ENCODE measurements at regions not wholly inside any gene's neighbourhood (a gene's known extent, or its start where the extent isn't known, plus 50 kb on each side); places are given as distances from the start of the nearest gene placed in this dataset.

DNA sequence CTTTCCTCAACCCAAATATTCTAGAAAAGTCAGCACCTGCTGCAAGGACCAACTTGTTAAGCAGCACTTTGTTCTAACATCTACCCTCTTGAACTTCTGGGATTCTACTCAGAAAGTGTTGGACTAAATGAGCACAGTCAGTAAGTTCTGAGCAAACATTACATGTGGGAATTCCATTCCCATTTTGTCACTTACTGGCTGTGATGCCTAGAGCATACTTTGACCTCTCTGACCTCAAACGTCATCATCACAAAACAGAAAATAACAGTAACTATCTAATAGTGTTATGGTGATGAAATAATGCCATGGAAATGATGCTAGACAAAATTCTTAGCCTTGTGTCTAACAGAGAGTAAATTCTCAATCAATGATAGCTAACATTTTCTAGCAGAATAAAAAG, 829.4 kb downstream of the EPHA7 start:
- no peak for DNase-seq

- no peak for DNase-seq
These were observed 831.2 kb downstream of the EPHA7 start for GRCh38 chr6:92588148-92588547.

DNA sequence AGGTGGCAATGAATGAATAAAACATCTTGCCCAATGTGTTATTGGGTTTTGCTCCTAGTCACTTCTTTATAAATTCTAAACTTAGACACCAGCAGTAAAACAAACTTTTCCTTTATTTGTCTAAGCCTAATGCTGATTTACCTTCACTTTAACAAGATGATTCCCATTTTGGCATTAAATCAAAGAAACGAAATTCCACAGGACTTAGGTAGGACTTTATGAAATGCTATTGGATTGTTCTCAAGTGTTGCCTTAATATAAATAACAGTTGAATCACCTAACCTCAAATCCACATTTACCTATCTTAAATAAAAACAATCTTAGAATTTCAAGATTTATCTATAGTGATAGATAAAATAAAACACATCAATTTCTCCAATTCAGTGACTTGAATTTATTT, 831.8 kb downstream of the EPHA7 start:
- no peak for DNase-seq

DNA sequence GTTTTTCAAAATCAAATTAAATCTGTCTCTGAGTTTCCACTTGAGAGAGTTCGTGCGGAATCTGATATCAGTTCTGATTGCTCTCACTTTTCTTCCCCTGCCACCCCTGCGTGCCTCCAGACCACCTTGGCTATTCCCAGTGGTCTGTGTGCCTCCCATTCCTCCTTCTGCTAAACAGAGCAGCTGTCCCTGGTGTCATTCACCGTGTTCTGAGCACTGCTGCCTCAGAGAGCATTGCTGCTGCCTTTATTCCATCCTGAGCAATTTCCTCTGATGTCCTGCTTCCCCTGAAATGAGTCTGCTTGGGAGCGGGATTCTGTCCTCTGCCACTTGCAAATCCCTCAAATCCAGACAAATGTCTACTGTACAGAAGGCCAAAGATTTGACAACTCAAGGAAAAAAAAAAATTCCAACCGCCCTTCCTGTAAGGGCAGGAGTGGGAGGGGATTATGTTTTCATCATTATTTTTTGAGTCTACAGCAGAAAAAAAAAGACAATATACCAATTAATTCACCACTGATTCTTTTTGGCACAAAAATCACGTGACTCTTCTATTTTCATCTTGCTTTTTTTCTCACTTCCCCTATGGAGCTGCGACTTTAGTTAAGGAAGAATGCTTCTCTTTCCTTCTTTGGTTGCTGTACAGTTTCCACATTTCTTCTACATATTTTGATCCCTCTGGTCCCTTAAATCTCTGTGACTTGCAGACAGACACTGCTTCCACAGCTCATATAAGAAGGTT, 833.0 kb downstream of the EPHA7 start:
- DNase-seq = no peak

DNA sequence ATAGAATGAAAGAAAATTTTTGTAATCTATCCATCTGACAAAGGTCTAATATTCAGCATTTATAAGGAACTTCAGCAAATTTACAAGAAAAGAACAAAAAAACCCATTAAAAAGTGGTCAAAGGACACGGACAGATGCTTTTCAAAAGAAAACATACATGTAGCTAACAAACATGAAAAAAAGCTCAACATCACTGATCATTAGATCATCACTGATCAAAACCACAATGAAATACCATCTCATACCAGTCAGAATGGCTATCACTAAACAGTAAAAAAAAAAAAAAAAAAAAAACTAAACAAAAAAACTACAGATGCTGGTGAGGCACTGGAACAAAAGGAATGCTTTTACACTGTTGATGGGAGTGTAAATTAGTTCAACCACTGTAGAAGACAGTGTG, 837.1 kb downstream of the EPHA7 start:
- DNase-seq = no peak

- DNase-seq = peak; percentile 35 to 71
These were observed 842.2 kb downstream of the EPHA7 start for GRCh38 chr6:92577077-92577719.

DNA sequence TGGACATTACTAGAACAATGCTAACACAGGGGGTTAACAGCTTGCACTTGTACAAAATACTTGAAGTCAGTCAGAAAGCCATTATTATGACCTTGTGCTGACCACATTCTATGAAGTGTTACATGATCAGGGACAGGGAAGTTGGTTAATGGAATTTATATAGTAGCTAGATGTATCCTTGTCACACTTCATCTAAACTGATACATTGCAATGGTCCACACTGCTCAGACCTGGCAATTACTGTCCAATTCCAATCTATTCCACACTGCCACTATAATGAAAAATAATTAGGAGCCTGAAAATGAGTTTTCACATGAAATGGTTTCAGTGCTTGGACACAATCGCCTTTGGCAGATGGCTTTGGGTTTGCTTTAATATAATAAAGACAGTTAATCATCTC, 850.8 kb downstream of the EPHA7 start:
- DNase-seq = no peak

DNA sequence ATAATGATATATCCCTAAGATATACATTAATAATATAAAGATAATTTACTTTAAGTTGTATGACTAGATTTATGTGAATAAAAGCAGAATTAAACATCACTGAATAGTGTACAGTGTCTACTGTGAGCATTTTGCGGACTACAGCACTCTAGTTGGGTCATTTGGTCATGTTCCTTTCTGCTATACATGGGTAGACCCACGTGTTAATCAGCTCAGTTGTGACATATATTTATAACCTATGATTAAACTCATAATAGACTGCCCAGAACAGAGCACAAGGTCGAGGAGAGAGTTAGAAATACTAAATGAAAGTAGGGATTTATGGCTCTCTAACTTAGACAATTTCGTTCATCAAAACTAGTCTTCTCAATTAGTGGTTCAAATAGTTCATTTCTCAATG, 852.7 kb downstream of the EPHA7 start:
- no peak for DNase-seq

- DNase-seq = no peak
These were observed 855.0 kb downstream of the EPHA7 start for GRCh38 chr6:92564376-92564775.

- DNase-seq = no peak
These were observed 859.7 kb downstream of the EPHA7 start for GRCh38 chr6:92559611-92560010.

GRCh38 chr6:92559003-92559402, 860.4 kb downstream of the EPHA7 start:
- no peak for DNase-seq

- no peak for DNase-seq
These were observed 868.9 kb downstream of the EPHA7 start for GRCh38 chr6:92550501-92550900.

GRCh38 chr6:92545861-92546260, 873.5 kb downstream of the EPHA7 start:
- no peak for DNase-seq

DNA sequence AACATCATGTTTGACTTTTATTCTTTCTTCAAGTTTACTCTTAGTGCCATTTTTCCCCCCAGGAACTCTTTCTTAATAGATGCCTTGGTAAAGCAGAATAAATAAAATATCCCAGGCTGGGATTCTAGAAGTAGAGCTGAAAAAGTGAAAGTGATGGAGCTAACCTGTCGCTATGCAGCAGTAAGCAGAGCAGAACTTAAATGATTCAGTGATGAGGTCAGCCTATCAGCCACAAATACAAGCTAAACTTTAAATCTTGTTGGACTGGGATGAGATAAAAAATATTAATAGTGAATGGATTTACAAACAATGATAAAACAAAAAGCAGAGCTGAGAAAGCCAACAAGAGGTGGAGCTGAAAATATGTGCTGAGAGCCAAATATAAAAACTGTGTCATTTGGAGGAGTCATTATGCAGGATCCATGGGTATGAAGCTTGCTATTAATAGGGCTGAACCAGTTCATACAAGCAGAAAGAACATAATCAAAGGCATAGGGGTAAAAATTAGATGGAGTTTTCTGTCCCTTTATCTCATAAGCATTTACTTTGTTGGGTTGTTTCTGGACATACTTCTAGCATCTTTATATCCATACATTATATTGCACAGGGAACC, 877.8 kb downstream of the EPHA7 start:
- no peak for DNase-seq

- no peak for DNase-seq
These were observed 880.4 kb downstream of the EPHA7 start for GRCh38 chr6:92538926-92539325.

DNA sequence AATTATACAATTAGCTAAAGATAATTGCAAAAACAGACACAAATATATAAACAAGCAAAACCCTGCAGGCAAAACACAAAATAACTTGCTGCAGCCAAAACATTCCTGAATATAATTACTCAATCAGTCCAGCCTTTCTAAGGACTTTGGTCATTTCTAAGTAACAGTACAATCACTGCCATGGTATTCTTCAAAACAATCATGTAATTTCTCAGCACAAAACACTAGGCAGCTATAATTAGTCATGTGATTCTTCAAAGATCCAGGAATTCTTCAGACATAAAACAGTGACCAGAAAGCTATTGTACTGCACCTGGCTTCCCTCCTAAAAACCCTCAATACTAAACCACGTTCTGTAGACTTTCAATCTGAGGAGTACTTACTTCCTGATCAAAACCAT, 881.1 kb downstream of the EPHA7 start:
- no peak for DNase-seq

DNA sequence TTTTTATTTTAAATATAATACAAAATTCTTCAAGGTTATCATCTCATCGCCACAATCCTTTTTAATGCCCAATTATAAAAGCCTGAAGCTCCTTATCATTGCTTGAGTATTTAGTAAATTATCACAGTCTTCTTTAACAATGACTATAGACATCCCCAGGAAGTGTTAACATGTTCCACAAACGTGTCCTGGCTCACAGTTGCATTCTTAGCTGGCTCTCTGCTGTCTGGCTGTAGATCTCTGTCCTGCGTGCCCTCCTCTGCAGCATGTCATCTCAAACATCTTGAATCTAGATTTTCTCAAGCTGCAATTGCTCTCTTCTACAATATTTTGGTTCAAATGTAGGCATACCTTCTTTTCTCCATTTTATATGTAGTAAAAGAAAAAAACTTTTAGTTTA, 885.2 kb downstream of the EPHA7 start:
- DNase-seq = no peak

DNA sequence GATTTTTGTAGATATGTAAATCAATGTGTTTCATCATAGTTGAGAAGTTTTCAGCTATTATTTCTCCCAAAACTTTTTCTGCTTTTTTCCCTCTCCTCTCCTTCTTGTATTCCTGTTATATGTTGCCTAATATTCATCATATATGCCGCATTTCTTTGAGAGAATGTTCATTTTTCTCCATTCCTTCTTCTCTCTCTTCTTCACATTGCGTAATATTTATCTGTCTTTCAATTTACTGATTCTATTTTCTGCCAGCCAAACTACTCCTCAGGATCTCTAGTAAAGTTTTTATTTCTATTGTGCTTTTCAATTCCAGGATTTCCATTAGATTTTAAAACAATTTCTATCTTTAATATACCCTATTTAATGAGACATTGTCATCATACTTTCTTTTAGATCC, 896.8 kb downstream of the EPHA7 start:
- no peak for DNase-seq

GRCh38 chr6:92521553-92521952, 897.8 kb downstream of the EPHA7 start:
- DNase-seq = no peak

DNA sequence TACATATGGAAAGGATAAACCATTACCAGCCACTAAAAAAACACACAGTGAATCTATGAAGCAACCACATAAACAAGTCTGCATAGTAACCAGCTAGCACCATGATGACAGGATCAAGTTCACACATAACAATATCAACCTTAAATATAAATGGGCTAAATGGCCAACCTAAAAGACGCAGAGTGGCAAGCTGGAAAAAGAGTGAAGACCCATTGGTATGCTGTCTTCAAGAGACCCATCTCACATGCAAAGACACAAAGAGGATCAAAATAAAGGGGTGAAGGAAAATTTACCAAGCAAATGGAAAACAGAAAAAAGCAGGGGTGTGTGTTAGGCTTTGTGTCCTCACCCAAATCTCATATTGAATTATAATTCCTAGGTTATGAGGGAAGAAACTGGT, 909.2 kb downstream of the EPHA7 start:
- DNase-seq = no peak

GRCh38 chr6:92507552-92507951, 911.8 kb downstream of the EPHA7 start:
- DNase-seq = no peak

DNA sequence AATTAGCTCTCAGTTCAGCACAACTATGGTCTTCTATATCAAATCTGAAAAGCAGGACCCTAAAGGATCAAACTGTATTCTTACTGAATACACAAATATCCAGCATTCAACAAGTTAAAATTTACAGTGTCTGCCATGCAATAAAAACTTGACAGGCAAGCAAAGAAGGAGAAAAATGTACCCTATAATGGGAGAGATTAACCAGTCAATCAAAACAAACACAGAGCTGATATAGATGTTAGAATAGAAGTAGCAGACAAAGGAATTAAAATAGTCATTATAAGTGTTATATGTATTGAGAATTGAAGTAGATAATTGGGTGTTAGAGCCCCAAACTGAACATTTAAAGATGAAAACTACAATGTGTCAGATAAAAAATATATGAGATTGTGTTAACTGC, 914.9 kb downstream of the EPHA7 start:
- no peak for DNase-seq

GRCh38 chr6:92497281-92497680, 922.1 kb downstream of the EPHA7 start:
- no peak for DNase-seq

DNA sequence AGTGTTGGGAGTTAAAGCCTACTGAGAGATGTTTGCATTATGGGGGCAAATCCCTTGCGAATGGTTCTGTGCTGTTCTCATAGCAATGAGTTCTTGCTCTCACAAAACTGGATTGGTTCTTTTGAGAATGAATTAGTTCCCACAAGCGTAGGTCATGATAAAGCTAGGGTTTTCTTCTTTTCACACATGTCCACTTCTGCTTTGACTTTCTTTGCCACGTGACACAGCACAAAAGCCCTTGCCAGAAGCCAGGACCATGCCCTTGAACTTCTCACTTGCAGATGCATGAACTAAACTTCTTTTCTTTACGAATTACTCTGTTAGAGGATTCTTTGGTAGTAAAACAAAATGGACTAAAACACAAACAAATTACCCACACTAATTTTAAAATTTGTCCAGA, 922.8 kb downstream of the EPHA7 start:
- DNase-seq = no peak

DNA sequence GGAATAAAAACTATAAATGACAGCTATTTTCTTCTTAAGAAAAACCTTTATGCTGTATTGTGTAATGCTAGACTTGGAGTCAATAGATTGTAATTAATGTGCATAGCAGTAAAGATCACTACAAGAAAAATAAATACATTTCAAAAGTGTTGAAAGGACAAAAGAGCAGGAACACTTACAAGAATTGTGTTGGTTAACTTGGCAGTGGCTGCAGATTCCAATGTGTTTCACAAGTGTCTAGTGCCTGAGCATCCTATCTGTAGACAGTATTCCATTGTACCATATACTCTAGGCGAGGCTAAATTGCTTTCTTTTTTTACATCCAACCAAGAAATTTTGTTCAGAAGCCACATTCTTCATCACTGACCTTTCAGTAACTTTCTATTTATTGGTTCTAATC, 924.1 kb downstream of the EPHA7 start:
- DNase-seq = no peak
